ENCODE measurements at regions not wholly inside any gene's neighbourhood (a gene's known extent, or its start where the extent isn't known, plus 50 kb on each side); places are given as distances from the start of the nearest gene placed in this dataset.
"Not testable (repeated sequence)": the region's sequence is repeated elsewhere in the genome, so short reads cannot be mapped to it uniquely, and the experiment has no call there.

DNA sequence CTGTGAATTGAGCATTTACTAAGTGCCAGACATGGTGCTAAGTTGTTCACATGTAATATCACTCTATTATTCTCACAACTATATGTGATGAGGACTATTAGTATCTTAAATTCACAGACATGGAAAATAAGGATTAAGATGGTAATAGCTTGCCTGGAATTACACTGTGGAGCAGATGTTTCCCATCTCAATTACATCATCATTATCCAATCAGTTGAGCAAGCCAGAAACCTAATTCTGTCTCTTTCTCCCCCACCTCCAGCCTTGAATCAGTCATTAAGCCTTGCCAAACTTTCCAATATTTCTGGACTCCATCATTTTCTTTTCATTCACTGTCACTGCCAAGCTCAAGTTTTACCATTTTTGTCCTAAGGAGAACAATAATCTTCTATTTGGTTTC is 287.8 kb upstream of the KITLG start:
- no peak for DNase-seq

DNA sequence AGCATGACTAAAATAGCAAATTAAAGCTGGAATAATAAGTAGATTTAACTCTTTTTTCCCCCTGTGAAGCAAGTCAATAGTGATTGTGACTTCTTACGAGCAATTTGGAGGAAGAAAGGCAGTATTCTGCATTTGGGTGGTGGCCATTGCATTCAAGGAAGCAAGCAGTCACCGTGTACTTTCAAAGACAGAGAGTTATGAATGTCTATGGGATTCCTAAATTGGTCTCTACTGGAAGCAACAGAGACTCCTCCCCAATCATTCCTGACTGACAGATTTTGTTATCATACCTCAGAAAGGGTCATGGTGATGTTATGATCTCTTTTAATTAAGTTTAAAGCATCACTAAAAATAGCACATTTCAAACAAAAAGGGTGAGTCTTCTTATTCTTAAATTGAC is 287.2 kb upstream of the KITLG start:
- DNase-seq: no peak

DNA sequence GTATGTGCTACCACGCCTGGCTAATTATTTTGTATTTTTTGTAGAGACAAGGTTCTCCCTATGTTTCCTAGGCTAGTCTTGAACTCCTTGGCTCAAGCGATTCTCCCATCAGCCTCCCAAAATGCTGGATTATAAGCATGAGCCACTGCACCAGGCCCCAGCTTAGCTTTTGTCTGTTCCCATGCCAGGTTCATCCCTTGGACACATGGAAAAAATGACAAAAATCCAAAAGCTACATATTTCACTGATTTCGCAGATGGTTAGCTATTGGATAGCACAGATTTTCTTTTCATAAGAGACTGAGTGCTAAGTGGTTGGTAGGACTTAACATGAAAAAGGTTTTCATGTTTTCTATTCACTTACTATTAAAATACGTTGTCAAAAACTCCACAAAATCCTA is 286.6 kb upstream of the KITLG start:
- DNase-seq: no peak

DNA sequence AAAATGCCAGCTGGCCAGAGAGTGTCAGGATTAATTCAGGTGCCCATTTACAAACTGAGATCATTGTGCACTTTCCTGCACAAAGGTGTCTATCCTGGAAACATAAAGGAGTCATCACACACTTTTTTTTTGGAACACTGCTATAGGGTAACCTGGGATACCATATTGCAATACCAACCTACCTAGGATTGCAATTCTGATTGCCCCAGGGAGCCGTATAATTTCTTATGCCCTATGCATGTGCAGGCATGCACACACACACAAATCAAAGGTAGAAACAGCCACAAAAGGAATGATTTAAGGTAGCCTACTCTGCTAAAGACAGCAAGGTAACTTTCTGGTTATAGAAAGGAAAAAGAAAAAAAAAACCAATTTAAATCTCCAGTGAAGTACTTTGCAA is 285.3 kb upstream of the KITLG start:
- DNase-seq: no peak

DNA sequence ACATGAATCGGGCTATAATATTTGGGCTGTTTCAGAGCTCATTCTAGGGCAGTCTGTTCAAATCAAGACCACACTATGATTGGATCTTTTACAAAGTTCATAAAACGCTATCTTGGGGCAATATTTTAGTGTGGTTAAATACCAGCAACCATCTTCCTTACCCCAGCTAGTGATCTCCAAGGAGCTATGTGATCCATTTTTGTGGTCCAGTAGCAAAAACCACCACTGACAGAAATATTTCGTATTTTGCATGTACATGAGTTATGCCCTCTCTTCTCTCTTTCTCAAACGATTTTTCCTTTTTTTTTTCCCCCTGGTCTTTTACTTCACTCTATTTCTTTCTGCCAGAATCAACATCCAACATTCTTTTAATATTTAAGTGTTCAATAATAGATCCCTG is 280.6 kb upstream of the KITLG start:
- DNase-seq: no peak

GRCh38 chr12:88856201-88856600 is 275.9 kb upstream of the KITLG start:
- DNase-seq: no peak

DNA sequence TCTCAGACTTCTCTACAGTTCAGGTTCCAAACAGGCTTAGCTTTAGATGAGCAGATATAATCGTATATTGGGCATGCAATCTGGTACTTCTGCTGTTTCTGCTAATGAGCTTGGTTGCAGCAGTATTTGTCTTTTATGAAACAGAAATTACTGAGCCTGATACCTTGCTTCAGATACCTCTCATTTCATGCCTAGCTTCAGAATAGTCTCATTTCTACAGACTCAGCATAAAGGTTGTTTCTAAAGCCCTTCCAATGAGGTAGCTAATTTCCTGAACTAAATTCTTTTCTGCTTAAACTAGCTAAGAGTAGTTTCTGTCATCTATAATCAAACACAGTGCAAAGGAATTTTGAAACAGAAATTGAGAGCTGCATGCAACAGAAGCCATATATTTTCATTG is 275.0 kb upstream of the KITLG start:
- DNase-seq: no peak

GRCh38 chr12:88854260-88854659 is 274.0 kb upstream of the KITLG start:
- no peak for DNase-seq

DNA sequence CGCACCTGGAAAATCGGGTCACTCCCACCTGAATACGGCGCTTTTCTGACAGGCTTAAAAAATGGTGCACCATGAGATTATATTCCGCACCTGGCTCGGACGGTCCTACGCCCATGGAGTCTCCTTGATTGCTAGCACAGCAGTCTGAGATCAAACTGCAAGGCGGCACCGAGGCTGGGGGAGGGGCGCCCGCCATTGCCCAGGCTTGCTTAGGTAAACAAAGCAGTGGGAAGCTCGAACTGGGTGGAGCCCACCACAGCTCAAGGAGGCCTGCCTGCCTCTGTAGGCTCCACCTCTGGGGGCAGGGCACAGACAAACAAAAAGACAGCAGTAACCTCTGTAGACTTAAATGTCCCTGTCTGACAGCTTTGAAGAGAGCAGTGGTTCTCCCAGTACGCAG is 267.0 kb upstream of the KITLG start:
- not testable (repeated sequence) for DNase-seq

GRCh38 chr12:88844426-88844825 is 264.2 kb upstream of the KITLG start:
- DNase-seq: no peak

- no peak for DNase-seq
These were observed 262.0 kb upstream of the KITLG start for GRCh38 chr12:88842314-88842713.

DNA sequence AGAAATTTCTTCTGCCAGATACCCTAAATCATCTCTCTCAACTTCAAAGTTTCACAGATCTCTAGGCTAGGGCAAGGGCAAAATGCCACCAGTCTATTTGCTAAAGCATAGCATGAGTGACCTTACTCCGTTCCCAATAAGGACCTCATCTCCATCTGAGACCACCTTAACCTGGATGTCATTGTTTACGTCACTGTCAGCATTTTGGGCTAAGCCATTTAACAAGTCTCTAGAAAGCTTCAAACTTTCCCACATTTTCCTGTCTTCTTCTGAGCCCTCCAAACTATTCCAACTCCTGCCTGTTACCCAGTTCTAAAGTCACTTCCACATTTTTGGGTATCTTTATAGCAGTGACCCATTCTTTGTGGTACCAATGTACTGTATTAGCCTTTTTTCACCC is 259.2 kb upstream of the KITLG start:
- no peak for DNase-seq

DNA sequence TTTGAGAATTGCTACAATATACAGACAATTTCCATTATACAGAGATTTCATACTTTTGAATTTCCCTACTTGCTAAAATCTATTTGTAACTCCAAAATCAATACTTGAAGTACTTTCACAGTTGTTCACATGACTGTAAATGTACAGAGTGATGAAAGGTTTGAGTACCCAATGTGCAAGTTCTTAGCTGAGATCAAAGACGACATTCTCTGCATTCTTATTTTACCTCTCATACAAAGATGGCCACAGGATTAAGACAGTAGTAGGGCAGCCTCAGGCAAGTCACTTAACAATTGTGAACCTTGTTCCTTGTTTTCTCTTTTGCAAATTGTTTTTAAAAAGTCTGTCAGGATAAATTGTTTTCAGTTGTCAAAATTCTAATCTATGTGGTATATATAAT is 255.9 kb upstream of the KITLG start:
- DNase-seq: no peak

GRCh38 chr12:88834226-88834625 is 254.0 kb upstream of the KITLG start:
- no peak for DNase-seq

DNA sequence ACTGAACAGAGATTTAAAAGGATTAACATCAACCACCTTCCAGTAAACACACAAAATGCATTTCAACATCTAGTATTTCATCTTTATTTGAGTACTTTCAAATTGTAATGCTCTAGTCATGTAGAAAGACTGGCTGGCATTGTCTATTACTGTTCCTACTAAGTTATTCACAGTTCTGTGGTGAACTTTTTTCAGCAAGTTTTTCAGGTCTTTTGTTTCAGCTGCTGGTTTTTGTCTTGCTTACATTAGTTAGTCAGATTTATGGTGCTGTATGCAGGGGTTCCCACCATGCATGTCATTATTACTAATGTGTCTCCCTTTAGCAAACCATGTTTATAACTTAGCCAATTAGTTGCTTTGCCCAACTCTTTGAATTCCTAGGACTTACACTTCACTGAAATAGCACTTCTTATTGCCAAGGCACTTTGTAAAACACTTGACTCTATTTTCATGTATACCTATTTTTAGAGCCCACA is 253.4 kb upstream of the KITLG start:
- DNase-seq: no peak

DNA sequence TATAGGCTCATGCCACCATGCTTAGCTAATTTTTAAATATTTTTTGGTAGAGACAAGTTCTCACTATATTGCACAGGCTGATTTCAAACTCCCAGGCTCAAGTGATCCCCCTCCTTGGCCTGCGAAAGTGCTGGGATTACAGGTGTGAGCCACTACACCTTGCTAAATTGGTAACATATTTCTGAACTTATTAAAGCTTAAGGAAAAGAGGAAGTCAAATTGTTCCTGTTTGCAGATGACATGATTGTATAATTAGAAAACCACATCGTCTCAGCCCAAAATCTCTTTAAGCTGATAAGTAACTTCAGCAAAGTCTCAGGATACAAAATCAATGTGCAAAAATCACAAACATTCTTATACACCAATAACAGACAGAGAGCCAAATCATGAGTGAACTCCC is 248.3 kb upstream of the KITLG start:
- not testable (repeated sequence) for DNase-seq

DNA sequence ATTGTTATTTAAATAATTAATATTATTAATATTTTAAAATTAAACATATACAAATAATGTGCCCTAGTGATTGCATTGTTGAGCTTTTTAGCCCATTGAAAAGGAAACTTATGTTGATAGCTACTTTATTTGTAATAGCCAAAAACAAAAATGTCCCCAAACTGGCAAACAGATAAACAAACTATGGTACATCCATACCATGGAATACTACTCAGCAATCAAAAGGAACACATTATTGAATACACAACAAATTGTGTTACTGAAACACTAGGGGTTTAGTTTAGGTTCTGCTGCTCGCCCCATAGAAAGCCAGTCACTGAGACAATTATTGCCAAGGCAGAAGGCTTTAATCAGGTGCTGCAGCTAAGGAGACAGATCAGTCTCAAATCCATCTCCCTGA is 239.7 kb upstream of the KITLG start:
- DNase-seq: no peak

DNA sequence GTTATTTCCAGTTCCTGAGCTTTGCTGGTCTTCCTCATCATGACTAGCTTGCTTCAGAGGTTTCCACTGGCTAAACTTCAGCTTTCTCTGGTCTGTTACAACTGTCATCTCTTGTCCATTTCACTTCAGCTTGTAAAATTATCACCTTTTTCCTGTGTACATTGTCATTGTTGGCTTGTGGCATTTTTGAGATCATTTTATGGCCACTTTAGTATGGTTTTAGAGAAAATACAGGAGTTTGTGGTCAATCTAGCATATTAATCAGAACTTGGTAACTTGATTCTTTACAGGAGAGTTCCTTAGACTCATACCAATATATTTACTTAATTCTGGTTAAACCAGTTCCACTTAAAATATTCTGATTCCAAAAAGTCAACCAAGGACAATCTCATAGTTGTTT is 235.9 kb upstream of the KITLG start:
- DNase-seq: no peak

- no peak for DNase-seq
These were observed 234.5 kb upstream of the KITLG start for GRCh38 chr12:88814779-88815178.

DNA sequence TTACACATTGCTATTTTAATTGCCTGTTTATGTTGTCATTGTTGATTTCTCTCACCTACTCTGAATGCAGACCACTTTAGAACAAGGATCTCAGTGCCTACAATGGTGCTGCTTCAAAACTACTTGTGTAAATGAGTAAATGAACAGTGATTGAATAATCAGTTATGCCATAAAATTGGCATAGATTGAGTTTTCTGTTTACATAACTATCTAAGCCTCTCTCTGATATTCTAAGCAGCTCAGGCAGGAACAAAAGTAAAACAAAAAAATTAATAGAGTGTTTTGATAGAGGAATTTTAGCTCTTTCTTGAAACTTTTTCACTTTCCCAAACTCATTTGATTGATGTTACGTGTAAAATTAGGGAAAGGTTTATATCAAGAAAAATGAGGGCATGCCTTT is 232.3 kb upstream of the KITLG start:
- no peak for DNase-seq

- DNase-seq: no peak
These were observed 230.5 kb upstream of the KITLG start for GRCh38 chr12:88810806-88811205.

DNA sequence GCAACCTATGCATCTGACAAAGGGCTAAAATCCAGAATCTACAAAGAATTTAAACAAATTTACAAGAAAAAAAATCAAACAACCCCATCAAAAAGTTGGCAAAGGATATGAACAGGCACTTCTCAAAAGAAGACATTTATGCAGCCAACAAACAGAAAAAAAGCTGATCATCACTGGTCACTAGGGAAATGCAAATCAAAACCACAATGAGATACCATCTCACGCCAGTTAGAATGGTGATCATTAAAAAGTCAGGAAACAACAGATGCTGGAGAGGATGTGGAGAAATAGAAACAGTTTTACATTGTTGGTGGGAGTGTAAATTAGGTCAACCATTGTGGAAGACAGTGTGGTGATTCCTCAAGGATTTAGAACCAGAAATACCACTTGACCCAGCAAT is 229.6 kb upstream of the KITLG start:
- DNase-seq: not testable (repeated sequence)

DNA sequence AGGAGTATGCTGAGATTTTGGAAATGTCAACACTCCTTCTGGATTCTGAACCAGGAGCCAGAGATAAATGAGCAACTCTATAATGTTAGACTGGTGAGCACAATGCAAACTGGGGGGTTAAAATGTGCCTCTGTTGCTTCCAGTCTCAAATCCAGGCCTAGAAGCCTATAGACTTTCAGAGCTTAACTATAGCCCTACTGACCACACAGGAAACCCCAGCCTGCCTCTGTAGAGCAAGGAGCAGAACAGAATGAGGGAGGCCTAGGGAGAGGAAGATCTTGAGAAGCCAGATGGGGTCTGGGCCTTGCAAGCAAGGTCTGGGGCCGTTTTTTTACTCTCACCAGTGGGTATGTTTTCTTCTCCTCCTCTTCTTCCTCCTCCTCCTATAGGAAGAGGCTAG is 225.4 kb upstream of the KITLG start:
- no peak for DNase-seq

DNA sequence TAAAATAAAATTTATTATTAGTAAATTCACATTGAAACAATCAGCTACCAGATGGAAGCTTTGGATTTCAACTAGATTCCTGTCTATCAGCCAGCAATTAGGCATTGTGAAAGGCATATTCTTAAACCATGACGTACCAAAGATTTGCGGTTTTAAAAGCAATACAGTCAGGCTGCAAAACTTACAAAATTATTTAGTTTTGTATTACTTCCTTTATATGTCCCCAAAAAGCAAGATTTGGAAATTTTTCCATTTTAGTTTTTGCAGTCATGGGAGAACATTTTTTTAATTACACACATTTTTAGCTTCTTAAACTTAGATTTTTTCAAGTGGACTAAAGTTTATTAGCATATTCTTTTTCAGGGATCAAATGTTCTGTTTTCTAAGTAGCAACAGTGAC is 225.0 kb upstream of the KITLG start:
- DNase-seq: no peak

DNA sequence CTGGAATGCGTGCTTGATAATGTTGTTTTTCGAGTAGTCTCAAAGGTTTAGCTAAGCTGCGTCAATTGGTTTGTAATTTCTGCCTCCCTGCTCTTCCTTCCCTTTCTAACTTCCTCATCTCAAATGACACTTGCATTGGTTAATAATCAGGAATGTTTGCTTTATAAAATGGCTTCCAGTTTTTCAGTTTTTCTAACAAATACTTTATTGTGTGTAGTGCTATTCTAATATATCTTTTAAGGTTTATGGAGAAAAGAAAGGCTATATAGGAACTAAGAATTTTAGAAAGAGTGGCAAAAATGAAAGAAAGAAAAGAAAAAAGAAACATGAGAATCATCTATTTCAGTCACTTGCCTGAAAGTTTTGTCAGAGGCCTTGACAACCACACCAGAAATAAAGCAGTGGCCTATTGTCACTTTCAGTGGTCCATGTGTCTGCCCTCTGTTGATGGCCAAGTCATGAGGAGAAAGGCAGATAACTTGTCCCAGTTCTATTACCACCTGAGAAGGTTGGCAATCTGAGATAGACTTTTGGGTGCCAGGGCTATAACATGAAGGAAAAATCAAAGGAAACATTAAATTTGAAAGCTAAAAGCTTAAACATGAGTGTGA is 221.9 kb upstream of the KITLG start:
- no peak for DNase-seq
